ENCODE measurements at regions not wholly inside any gene's neighbourhood (a gene's known extent, or its start where the extent isn't known, plus 50 kb on each side); places are given as distances from the start of the nearest gene placed in this dataset.
A peak's percentile ranks its signal among the peaks of the same experiment; 100 is the strongest.

- DNase-seq (ENCODE audit: low spot score): no peak
These were observed 255.0 kb downstream of the TRIB2 start for GRCh38 chr2:12971581-12972365.

GRCh38 chr2:12978066-12978835, 261.5 kb downstream of the TRIB2 start:
- no peak for DNase-seq (ENCODE audit: low spot score)

- no peak for DNase-seq (ENCODE audit: low spot score)
These were observed 262.3 kb downstream of the TRIB2 start for GRCh38 chr2:12979066-12979465.

- no peak for DNase-seq (ENCODE audit: low spot score)
These were observed 264.1 kb downstream of the TRIB2 start for GRCh38 chr2:12980817-12981216.

GRCh38 chr2:12982149-12982584, 265.4 kb downstream of the TRIB2 start:
- DNase-seq (ENCODE audit: low spot score): no peak

- DNase-seq (ENCODE audit: low spot score): no peak
These were observed 270.5 kb downstream of the TRIB2 start for GRCh38 chr2:12987246-12987645.

GRCh38 chr2:12988279-12988678, 271.5 kb downstream of the TRIB2 start:
- no peak for DNase-seq (ENCODE audit: low spot score)

GRCh38 chr2:12990523-12990922, 273.8 kb downstream of the TRIB2 start:
- no peak for DNase-seq (ENCODE audit: low spot score)

GRCh38 chr2:12998685-12999084, 281.9 kb downstream of the TRIB2 start:
- DNase-seq (ENCODE audit: low spot score): no peak

- no peak for DNase-seq (ENCODE audit: low spot score)
These were observed 284.1 kb downstream of the TRIB2 start for GRCh38 chr2:13000664-13001363.

- DNase-seq (ENCODE audit: low spot score): no peak
These were observed 284.7 kb downstream of the TRIB2 start for GRCh38 chr2:13001408-13001807.

GRCh38 chr2:13002536-13003331, 286.0 kb downstream of the TRIB2 start:
- DNase-seq (ENCODE audit: low spot score): no peak

- no peak for DNase-seq (ENCODE audit: low spot score)
These were observed 286.8 kb downstream of the TRIB2 start for GRCh38 chr2:13003500-13003899.

GRCh38 chr2:13005048-13005447, 288.3 kb downstream of the TRIB2 start:
- no peak for DNase-seq (ENCODE audit: low spot score)

- no peak for DNase-seq (ENCODE audit: low spot score)
These were observed 289.1 kb downstream of the TRIB2 start for GRCh38 chr2:13005761-13006335.

- DNase-seq (ENCODE audit: low spot score): no peak
These were observed 289.7 kb downstream of the TRIB2 start for GRCh38 chr2:13006426-13006825.

GRCh38 chr2:13006829-13007717, 290.3 kb downstream of the TRIB2 start:
- DNase-seq (ENCODE audit: low spot score): peak; percentile 73

GRCh38 chr2:13009027-13009642, 292.4 kb downstream of the TRIB2 start:
- DNase-seq (ENCODE audit: low spot score): no peak

GRCh38 chr2:13010283-13010682, 293.5 kb downstream of the TRIB2 start:
- DNase-seq (ENCODE audit: low spot score): no peak

- DNase-seq (ENCODE audit: low spot score): no peak
These were observed 298.0 kb downstream of the TRIB2 start for GRCh38 chr2:13014783-13015182.

All from D341Med (cell line).